ENCODE measurements at regions not wholly inside any gene's neighbourhood (a gene's known extent, or its start where the extent isn't known, plus 50 kb on each side); places are given as distances from the start of the nearest gene placed in this dataset.

GRCh38 chr10:94085766-94086437 is 92.2 kb downstream of the PLCE1 start:
- intact Hi-C loops (cut with DNase I): no loop called here
- TF ChIP-seq, protein P1, sequence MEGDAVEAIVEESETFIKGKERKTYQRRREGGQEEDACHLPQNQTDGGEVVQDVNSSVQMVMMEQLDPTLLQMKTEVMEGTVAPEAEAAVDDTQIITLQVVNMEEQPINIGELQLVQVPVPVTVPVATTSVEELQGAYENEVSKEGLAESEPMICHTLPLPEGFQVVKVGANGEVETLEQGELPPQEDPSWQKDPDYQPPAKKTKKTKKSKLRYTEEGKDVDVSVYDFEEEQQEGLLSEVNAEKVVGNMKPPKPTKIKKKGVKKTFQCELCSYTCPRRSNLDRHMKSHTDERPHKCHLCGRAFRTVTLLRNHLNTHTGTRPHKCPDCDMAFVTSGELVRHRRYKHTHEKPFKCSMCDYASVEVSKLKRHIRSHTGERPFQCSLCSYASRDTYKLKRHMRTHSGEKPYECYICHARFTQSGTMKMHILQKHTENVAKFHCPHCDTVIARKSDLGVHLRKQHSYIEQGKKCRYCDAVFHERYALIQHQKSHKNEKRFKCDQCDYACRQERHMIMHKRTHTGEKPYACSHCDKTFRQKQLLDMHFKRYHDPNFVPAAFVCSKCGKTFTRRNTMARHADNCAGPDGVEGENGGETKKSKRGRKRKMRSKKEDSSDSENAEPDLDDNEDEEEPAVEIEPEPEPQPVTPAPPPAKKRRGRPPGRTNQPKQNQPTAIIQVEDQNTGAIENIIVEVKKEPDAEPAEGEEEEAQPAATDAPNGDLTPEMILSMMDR (IDR thresholded peaks at IDR 0.05; ENCODE audit: borderline replicate concordance, extremely low read depth, insufficient read depth): no peak
- no peak overlapping the region for H3K9ac ChIP-seq (ENCODE audit: low read length in 3 of 3)
- H3K4me3 ChIP-seq (ENCODE audit: low read length in 3 of 3): no peak overlapping the region
- DNase-seq: no peak
- no peaks in the 10 kb centered on the region for H3K9me3 ChIP-seq (ENCODE audit: control insufficient read depth in 2 of 3, insufficient read depth in 1 of 3, low read length in 3 of 3)
- FAIRE-seq: no peak
- H3K27ac ChIP-seq (ENCODE audit: low read depth in 2 of 2, low read length in 2 of 2): no peak overlapping the region
- H3K4me1 ChIP-seq (ENCODE audit: control insufficient read depth in 2 of 3, insufficient read depth in 2 of 3, low read depth in 1 of 3, low read length in 3 of 3): no peaks in the 10 kb centered on the region
- H3K36me3 ChIP-seq (ENCODE audit: control insufficient read depth in 2 of 3, insufficient read depth in 3 of 3, low read length in 3 of 3): no peaks in the 10 kb centered on the region
- H3K27me3 ChIP-seq (ENCODE audit: control insufficient read depth, insufficient read depth, low read length): no peaks in the 10 kb centered on the region

GRCh38 chr10:94088926-94089381 is 95.2 kb downstream of the PLCE1 start:
- DNase-seq (no peak), FAIRE-seq (no peak)
- Histone ChIP-seq H3K27ac (ENCODE audit: low read depth in 2 of 2, low read length in 2 of 2) (no peak overlapping the region), H3K9me3 (ENCODE audit: control insufficient read depth in 2 of 3, insufficient read depth in 1 of 3, low read length in 3 of 3) (no peaks in the 10 kb centered on the region), H3K9ac (ENCODE audit: low read length in 3 of 3) (no peak overlapping the region), H3K36me3 (ENCODE audit: control insufficient read depth in 2 of 3, insufficient read depth in 3 of 3, low read length in 3 of 3) (no peaks in the 10 kb centered on the region), H3K4me1 (ENCODE audit: control insufficient read depth in 2 of 3, insufficient read depth in 2 of 3, low read depth in 1 of 3, low read length in 3 of 3) (peaks cover 0 to 3% (median 0%) of the 10 kb centered on the region in 3 donors), H3K27me3 (ENCODE audit: control insufficient read depth, insufficient read depth, low read length) (no peaks in the 10 kb centered on the region), H3K4me3 (ENCODE audit: low read length in 3 of 3) (no peak overlapping the region)
- TF ChIP-seq, protein P1 (IDR thresholded peaks at IDR 0.05; ENCODE audit: borderline replicate concordance, extremely low read depth, insufficient read depth): no peak
- intact Hi-C loops (cut with DNase I): no loop called here

DNA sequence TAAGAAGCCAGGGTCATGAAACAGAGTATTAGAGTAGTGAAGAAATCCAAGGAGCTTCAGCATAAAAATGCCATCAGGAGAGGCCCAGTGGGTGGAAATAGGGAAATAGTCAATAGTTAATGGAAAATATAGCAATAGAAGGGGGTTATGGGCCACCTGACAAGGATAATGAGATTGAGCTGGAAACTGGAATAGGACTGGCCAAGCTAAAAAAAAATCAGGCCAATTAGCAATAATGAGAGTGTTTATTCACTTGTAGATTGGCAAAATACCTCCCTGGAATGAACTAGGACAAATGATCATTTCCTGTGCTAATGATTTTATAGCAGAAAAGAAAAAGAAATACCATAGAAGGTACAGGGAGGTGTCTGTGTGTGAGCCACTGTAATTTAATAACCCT is 97.9 kb downstream of the PLCE1 start:
- Histone ChIP-seq H3K4me1 (ENCODE audit: control insufficient read depth in 2 of 3, insufficient read depth in 2 of 3, low read depth in 1 of 3, low read length in 3 of 3) (peaks cover 0 to 3% (median 0%) of the 10 kb centered on the region in 3 donors), H3K9me3 (ENCODE audit: control insufficient read depth in 2 of 3, insufficient read depth in 1 of 3, low read length in 3 of 3) (no peaks in the 10 kb centered on the region), H3K27me3 (ENCODE audit: control insufficient read depth, insufficient read depth, low read length) (no peaks in the 10 kb centered on the region), H3K36me3 (ENCODE audit: control insufficient read depth in 2 of 3, insufficient read depth in 3 of 3, low read length in 3 of 3) (no peaks in the 10 kb centered on the region), H3K4me3 (ENCODE audit: low read length in 3 of 3) (no peak overlapping the region), H3K9ac (ENCODE audit: low read length in 3 of 3) (no peak overlapping the region), H3K27ac (ENCODE audit: low read depth in 2 of 2, low read length in 2 of 2) (no peak overlapping the region)
- FAIRE-seq: no peak
- no peak for DNase-seq
- TF ChIP-seq, protein P1 (IDR thresholded peaks at IDR 0.05; ENCODE audit: borderline replicate concordance, extremely low read depth, insufficient read depth): no peak
- intact Hi-C loops (cut with DNase I): no loop called here
